ENCODE measurements at regions not wholly inside any gene's neighbourhood (a gene's known extent, or its start where the extent isn't known, plus 50 kb on each side); places are given as distances from the start of the nearest gene placed in this dataset.

DNA sequence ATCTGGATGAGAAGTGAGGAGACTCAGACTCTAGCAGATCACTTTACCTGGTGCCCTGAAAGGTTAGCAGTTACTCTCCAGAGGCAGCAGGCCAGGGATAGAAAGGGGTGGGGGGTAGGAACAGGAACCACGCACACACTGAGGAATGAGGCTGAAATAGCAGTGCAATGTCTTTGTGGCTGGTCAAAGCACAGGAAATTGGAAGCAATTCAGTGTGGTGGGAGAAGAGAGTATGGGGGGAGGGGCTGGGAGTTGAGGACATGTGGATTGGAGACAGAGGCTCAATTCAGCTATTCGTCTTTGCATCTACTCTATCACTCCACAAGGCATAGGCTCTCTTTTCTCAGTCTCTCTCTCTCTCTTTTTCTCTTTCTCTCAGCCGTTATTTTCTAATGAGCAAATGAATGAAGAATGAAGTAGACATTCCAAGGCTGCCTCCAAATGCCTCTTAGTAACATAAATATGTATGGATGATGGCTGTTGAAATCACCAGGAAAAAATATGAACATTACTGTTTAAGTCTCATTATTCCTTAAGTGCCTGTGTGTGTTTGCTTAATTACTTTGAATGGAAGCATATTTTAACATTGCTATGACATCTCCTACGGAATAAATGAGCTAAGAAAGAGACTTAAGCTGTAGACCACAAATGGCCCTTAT lies 979.4 kb downstream of the TSN start:
- Histone ChIP-seq H3K4me3 (ENCODE audit: low read length) (no peak overlapping the region), H3K27me3 (ENCODE audit: control insufficient read depth, insufficient read depth, low read length) (no peaks in the 10 kb centered on the region), H3K9ac (ENCODE audit: low read length) (no peak overlapping the region), H3K27ac (ENCODE audit: low read depth, low read length) (no peak overlapping the region), H3K36me3 (ENCODE audit: control insufficient read depth, insufficient read depth, low read length) (no peaks in the 10 kb centered on the region), H3K4me1 (ENCODE audit: control insufficient read depth, insufficient read depth, low read length) (no peaks in the 10 kb centered on the region)

DNA sequence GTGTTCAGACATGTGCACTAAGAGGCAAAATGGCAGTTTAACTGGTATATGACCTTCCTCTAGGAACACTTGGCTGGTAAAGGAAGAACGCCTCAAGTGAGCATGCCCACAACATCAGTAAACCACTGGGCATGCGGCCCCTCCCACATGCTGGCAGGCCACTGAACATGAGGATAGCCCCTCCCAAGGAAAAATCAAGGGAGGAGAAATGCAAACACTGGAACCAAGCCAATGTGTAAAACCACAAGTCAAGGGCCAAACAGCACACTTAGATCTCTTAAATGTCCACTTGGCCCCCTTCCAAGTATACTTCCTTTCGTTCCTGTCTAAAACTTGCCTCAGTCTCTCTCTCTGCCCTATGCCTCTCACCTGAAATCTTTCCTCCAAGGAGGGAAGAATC lies 980.8 kb downstream of the TSN start:
- Histone ChIP-seq H3K27ac (ENCODE audit: low read depth, low read length) (no peak overlapping the region), H3K36me3 (ENCODE audit: control insufficient read depth, insufficient read depth, low read length) (no peaks in the 10 kb centered on the region), H3K9ac (ENCODE audit: low read length) (no peak overlapping the region), H3K4me3 (ENCODE audit: low read length) (no peak overlapping the region), H3K27me3 (ENCODE audit: control insufficient read depth, insufficient read depth, low read length) (no peaks in the 10 kb centered on the region), H3K4me1 (ENCODE audit: control insufficient read depth, insufficient read depth, low read length) (no peaks in the 10 kb centered on the region)

DNA sequence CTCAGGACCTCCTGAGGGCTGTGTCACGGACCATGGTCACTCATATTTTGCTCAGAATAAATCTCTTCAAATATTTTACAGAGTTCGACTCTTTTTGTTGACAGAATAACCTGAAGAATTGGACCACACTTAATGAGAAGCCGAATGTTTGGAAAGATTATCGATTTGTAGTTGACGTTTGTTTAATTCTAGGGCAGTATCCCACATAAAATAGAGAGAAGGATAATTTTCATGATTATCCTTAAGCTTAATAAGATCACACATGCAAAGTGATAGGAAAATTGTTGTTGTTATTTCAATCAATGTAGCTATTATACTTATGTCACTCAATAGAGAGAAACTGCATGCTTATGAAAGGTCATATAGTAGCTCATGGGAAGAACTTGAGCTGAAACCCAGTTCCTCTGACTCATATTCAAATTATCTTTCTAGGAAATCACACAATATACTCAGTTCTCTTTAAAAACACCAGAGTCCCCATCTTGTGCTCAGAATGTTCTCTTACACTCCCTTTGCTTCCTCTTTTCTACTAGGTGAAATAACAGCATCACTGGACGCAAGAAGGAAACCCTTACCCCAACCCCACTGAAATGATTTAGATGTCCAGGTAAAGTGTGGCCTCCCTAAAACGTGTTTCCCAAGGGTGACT lies 982.1 kb downstream of the TSN start:
- no peaks in the 10 kb centered on the region for H3K36me3 ChIP-seq (ENCODE audit: control insufficient read depth, insufficient read depth, low read length)
- H3K27me3 ChIP-seq (ENCODE audit: control insufficient read depth, insufficient read depth, low read length): no peaks in the 10 kb centered on the region
- no peak overlapping the region for H3K4me3 ChIP-seq (ENCODE audit: low read length)
- H3K27ac ChIP-seq (ENCODE audit: low read depth, low read length): no peak overlapping the region
- H3K9ac ChIP-seq (ENCODE audit: low read length): no peak overlapping the region
- H3K4me1 ChIP-seq (ENCODE audit: control insufficient read depth, insufficient read depth, low read length): no peaks in the 10 kb centered on the region

DNA sequence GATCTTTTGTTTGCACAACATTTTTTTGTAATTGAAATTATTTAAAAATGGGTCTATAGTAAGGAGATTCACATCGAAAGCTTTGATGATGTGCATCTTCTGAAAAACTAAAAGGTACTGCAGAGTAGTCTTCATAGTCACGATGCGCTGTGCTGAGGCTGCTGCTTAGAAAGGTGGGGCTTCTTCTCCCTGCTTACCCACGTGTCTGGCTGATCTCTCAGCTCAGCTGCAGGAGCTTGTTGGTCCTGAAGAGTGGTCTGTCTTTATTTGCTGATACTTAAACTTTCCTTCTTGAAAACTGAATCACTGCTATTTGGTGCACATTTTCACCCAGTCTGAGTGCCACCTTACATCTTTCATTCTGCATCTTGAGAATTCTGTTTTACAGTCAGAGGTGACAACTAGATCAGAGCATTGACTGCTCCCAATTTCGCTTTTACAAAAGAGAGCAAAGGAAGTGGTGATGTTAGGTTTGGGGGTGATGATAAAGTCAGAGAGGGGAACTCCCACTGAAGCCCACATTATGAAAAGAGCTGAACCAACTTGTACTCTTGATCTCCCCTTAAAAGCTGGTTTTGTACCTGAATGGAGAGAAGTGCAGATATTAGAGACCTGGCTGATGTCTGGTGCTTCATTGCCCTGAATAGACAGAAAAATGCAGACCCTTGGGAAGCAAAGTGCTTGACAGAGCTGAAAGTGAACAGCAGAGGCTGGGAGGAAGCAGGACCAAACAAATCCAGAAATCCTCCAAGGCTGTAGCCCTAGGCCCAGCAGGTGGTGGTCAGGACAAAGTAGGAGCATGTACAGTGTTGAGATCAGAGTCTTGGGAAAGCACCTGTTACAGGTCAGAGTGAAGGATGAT lies 984.5 kb downstream of the TSN start:
- Histone ChIP-seq H3K4me1 (ENCODE audit: control insufficient read depth, insufficient read depth, low read length) (no peaks in the 10 kb centered on the region), H3K27me3 (ENCODE audit: control insufficient read depth, insufficient read depth, low read length) (no peaks in the 10 kb centered on the region), H3K36me3 (ENCODE audit: control insufficient read depth, insufficient read depth, low read length) (no peaks in the 10 kb centered on the region), H3K9ac (ENCODE audit: low read length) (no peak overlapping the region), H3K4me3 (ENCODE audit: low read length) (no peak overlapping the region), H3K27ac (ENCODE audit: low read depth, low read length) (no peak overlapping the region)

DNA sequence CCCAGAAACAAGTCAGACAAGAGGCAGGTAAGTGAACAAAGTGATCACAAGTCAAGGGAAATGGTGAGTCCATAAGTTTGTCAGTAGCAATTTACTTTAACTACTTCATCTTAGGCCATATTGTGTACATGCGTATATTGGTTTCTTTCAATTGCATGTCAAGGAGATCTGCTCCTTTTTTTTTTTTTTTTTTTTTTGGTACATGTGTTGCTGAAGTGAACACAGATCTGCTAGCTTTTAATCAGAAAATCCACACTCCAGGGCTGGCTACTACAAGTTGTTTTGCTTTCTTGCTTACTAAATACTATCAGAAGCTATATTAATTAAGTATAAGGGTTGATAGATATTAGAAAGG lies 985.1 kb downstream of the TSN start:
- Histone ChIP-seq H3K4me3 (ENCODE audit: low read length) (no peak overlapping the region), H3K36me3 (ENCODE audit: control insufficient read depth, insufficient read depth, low read length) (no peaks in the 10 kb centered on the region), H3K27me3 (ENCODE audit: control insufficient read depth, insufficient read depth, low read length) (no peaks in the 10 kb centered on the region), H3K27ac (ENCODE audit: low read depth, low read length) (no peak overlapping the region), H3K9ac (ENCODE audit: low read length) (no peak overlapping the region), H3K4me1 (ENCODE audit: control insufficient read depth, insufficient read depth, low read length) (no peaks in the 10 kb centered on the region)

DNA sequence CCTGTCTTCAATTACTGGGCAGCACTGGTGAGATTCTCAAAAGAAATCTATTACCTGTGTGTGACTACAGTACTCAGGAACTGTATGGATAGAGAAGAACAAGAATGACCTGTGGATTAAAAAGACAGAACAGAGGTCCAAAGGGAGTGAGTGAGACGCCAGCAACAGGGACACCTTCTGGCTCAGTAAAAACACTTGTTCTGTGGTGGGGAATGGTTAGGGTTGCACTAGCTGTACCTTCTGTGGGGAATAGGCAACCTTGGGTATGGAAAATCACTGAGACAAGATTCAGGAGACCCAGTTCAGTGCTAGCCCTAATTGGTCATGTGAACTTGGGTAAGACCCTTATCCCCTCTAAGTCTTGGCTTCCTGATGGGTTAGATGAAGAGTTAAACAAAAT lies 986.0 kb downstream of the TSN start:
- Histone ChIP-seq H3K9ac (ENCODE audit: low read length) (no peak overlapping the region), H3K4me1 (ENCODE audit: control insufficient read depth, insufficient read depth, low read length) (no peaks in the 10 kb centered on the region), H3K4me3 (ENCODE audit: low read length) (no peak overlapping the region), H3K27me3 (ENCODE audit: control insufficient read depth, insufficient read depth, low read length) (no peaks in the 10 kb centered on the region), H3K27ac (ENCODE audit: low read depth, low read length) (no peak overlapping the region), H3K36me3 (ENCODE audit: control insufficient read depth, insufficient read depth, low read length) (no peaks in the 10 kb centered on the region)

DNA sequence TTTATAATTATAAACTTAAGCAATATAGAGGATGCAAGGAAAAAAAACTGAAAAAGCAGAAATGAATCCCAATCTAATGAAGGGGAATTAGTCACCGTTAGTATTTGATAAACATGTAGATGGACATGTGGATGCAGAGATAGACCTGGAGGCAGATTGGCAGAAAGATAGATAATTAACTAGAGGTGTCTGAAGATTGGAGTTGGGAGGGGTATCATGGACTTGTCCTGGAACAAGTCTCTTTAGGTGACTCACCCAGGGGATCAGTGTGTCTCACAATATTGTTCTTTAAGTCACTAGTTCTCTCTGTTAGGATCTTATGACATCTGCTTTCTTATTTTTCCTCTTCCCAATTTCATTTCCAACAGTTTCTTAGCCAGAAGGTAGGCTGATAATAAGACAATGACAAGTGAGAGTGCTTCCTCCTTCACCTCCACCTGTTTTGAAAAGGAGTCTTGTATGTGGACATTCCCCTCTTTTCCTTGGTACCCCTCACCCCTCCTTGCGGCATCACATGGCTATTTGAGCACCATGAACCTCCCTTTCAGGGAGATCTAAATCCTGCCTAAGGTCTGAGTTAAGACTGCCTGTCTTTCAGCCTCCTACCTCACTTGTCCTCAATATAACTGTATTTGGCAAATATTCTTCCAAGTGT lies 987.7 kb downstream of the TSN start:
- Histone ChIP-seq H3K4me3 (ENCODE audit: low read length) (no peak overlapping the region), H3K27ac (ENCODE audit: low read depth, low read length) (no peak overlapping the region), H3K4me1 (ENCODE audit: control insufficient read depth, insufficient read depth, low read length) (no peaks in the 10 kb centered on the region), H3K27me3 (ENCODE audit: control insufficient read depth, insufficient read depth, low read length) (no peaks in the 10 kb centered on the region), H3K9ac (ENCODE audit: low read length) (no peak overlapping the region), H3K36me3 (ENCODE audit: control insufficient read depth, insufficient read depth, low read length) (no peaks in the 10 kb centered on the region)

DNA sequence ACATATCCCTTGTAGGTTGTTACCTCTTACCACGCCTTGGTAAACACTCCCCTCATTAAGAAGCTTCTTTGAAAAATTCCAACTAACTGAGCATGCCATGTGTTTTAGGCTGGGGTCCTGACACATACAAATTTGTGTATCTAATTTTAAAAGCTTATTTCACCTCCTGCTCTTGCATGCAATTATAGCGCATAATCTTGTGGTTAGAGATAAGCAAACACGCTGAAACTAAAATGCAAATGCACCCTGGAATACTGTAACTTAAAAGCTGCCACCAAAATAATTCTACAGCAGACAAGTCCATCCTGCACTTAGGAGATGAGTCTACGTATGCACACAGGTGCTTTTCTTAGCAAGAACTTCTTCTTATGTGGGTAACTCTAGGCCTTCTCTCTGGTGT lies 990.2 kb downstream of the TSN start:
- no peaks in the 10 kb centered on the region for H3K27me3 ChIP-seq (ENCODE audit: control insufficient read depth, insufficient read depth, low read length)
- no peak overlapping the region for H3K27ac ChIP-seq (ENCODE audit: low read depth, low read length)
- no peak overlapping the region for H3K9ac ChIP-seq (ENCODE audit: low read length)
- no peaks in the 10 kb centered on the region for H3K36me3 ChIP-seq (ENCODE audit: control insufficient read depth, insufficient read depth, low read length)
- H3K4me3 ChIP-seq (ENCODE audit: low read length): no peak overlapping the region
- no peaks in the 10 kb centered on the region for H3K4me1 ChIP-seq (ENCODE audit: control insufficient read depth, insufficient read depth, low read length)

DNA sequence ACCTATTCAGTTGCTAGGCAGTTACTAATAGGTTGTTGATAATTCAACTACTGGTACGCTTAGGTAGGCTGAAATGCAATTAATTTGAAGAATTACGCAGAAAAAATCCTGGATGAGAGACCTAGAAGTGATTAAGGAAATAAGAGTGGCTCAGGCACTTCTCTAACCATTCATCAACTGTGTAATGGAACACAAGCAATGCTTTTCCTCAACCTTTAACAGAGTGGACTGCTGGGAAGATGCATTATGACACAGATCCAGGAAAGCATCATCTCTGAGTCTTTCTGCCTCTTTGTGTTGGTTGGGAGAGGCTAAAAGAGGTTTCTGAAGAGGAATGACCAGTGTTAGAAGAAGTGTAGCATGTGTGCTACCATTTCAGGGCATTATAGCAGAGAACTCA lies 992.2 kb downstream of the TSN start:
- Histone ChIP-seq H3K4me3 (ENCODE audit: low read length) (no peak overlapping the region), H3K27ac (ENCODE audit: low read depth, low read length) (no peak overlapping the region), H3K27me3 (ENCODE audit: control insufficient read depth, insufficient read depth, low read length) (no peaks in the 10 kb centered on the region), H3K9ac (ENCODE audit: low read length) (no peak overlapping the region), H3K36me3 (ENCODE audit: control insufficient read depth, insufficient read depth, low read length) (no peaks in the 10 kb centered on the region), H3K4me1 (ENCODE audit: control insufficient read depth, insufficient read depth, low read length) (no peaks in the 10 kb centered on the region)

DNA sequence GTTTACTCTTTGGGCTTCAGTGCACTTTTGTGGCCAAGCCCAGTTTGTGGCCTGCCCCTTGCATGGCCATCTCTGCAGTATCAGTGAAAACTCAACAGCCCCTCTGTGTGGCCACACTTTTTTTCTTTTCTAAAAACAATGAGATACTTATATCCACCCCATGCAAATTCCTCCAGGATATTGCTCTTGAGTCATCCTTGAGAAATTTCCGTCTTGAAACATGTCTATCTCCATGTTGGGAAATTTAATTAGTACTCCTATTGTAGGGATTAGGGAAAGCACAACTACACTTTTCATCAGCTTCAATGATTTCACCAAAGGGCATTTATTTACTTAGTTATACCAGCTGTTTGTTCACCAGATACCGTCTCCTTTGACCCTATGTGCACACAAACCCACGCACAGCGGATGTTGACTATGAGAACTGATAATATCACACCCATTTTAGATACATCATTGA lies 993.1 kb downstream of the TSN start:
- Histone ChIP-seq H3K27ac (ENCODE audit: low read depth, low read length) (no peak overlapping the region), H3K27me3 (ENCODE audit: control insufficient read depth, insufficient read depth, low read length) (no peaks in the 10 kb centered on the region), H3K4me3 (ENCODE audit: low read length) (no peak overlapping the region), H3K9ac (ENCODE audit: low read length) (no peak overlapping the region), H3K4me1 (ENCODE audit: control insufficient read depth, insufficient read depth, low read length) (no peaks in the 10 kb centered on the region), H3K36me3 (ENCODE audit: control insufficient read depth, insufficient read depth, low read length) (no peaks in the 10 kb centered on the region)

DNA sequence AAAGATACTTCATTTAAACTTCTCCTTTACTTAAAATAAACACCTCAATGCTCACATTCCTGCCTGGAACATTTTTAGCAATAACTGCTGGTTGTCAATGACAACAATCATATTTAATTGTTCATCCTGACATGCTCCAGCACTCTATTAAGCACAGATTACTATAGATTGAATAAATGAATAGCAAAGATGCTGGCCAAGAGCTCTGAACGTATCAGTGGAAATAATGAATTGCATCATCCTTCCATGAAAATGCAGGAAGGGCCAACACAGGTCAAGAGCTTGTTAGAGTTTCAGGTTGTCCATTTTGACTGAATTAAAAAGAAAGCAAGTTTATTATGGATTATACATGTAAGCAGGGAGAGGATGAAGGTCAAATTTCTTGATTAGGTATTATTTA lies 994.0 kb downstream of the TSN start:
- H3K9ac ChIP-seq (ENCODE audit: low read length): no peak overlapping the region
- no peak overlapping the region for H3K4me3 ChIP-seq (ENCODE audit: low read length)
- H3K27me3 ChIP-seq (ENCODE audit: control insufficient read depth, insufficient read depth, low read length): no peaks in the 10 kb centered on the region
- no peaks in the 10 kb centered on the region for H3K36me3 ChIP-seq (ENCODE audit: control insufficient read depth, insufficient read depth, low read length)
- no peak overlapping the region for H3K27ac ChIP-seq (ENCODE audit: low read depth, low read length)
- H3K4me1 ChIP-seq (ENCODE audit: control insufficient read depth, insufficient read depth, low read length): no peaks in the 10 kb centered on the region

DNA sequence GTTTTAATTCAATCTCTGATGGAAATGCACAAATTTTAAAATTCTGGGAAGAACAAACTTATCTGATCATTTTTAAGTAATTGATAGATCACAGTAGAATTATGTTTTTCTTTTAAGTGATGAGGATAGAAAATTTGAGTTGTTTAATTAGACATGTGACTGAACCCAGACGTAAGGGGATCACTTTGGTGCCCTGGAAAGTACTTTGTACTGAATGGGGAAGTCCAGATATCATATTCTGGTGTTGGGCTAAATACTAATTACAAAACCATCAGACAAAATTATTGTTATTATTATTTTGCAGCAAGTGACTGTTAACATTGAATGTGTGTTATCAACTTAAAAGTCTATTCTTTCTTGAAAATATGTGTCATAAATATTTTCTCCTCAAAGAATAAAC lies 994.6 kb downstream of the TSN start:
- H3K36me3 ChIP-seq (ENCODE audit: control insufficient read depth, insufficient read depth, low read length): no peaks in the 10 kb centered on the region
- H3K9ac ChIP-seq (ENCODE audit: low read length): no peak overlapping the region
- H3K4me1 ChIP-seq (ENCODE audit: control insufficient read depth, insufficient read depth, low read length): no peaks in the 10 kb centered on the region
- no peak overlapping the region for H3K27ac ChIP-seq (ENCODE audit: low read depth, low read length)
- no peaks in the 10 kb centered on the region for H3K27me3 ChIP-seq (ENCODE audit: control insufficient read depth, insufficient read depth, low read length)
- no peak overlapping the region for H3K4me3 ChIP-seq (ENCODE audit: low read length)

Data from rectal smooth muscle tissue (tissue), 1 donor.